Suprapubic skin (tissue), 4 donors: ENCODE measurements at regions not wholly inside any gene's neighbourhood (a gene's known extent, or its start where the extent isn't known, plus 50 kb on each side); places are given as distances from the start of the nearest gene placed in this dataset.

Experiments
- DNase-seq, 2 donors: peaks; one replicate each; pipeline ENCODE4 v3.0.0-alpha.2; 2019; ENCODE audit warnings: low spot score in 2 of 2
- H3K27ac ChIP-seq: fragments of 200-600 bp; sonication (generic); one replicate; pipeline ENCODE4 v1.5.1; 2019
- H3K27me3 ChIP-seq: fragments of 200-600 bp; sonication (generic); one replicate; pipeline ENCODE4 v1.5.1; 2019
- H3K36me3 ChIP-seq: fragments of 200-600 bp; sonication (generic); one replicate; pipeline ENCODE4 v1.5.1; 2019
- H3K4me1 ChIP-seq: fragments of 200-600 bp; sonication (generic); one replicate; pipeline ENCODE4 v1.5.1; 2019
- H3K4me3 ChIP-seq: fragments of 200-600 bp; sonication (generic); one replicate; pipeline ENCODE4 v1.5.1; 2019; ENCODE audit warnings: mild to moderate bottlenecking
- H3K9me3 ChIP-seq: fragments of 200-600 bp; sonication (generic); one replicate; pipeline ENCODE4 v1.5.1; 2019
- CTCF ChIP-seq, 2 donors: fragments of 200-600 bp in 1 of 2; fragments of 450-650 bp in 1 of 2; sonication (generic) in 1 of 2; IDR thresholded peaks; one replicate each; pipeline ENCODE4 v1.5.1; 2016 to 2019; ENCODE audit warnings: antibody characterized with exemption in 2 of 2, mild to moderate bottlenecking in 1 of 2, moderate library complexity in 1 of 2
- EP300 ChIP-seq: sonication (generic); formaldehyde crosslinking; IDR thresholded peaks from one replicate; pipeline ENCODE4 v1.6.1; 2017; ENCODE audit warnings: antibody characterized with exemption
- POLR2A ChIP-seq, 2 donors: fragments of 450-650 bp; IDR thresholded peaks; one replicate each; pipeline ENCODE4 v1.6.1; 2017; ENCODE audit warnings: antibody characterized with exemption in 2 of 2, mild to moderate bottlenecking in 2 of 2, moderate library complexity in 2 of 2
- POLR2AphosphoS5 ChIP-seq, 3 donors: sonication (generic); formaldehyde crosslinking; IDR thresholded peaks; one replicate each; pipeline ENCODE4 v1.6.1; 2017; ENCODE audit warnings: antibody characterized with exemption in 3 of 3
- WGBS: methylation state at CpG from one replicate; pipeline ENCODE4 v1.1.5; 2018; 5-methylcytosine and 5-hydroxymethylcytosine counted together

- Histone ChIP-seq H3K27ac (no peak overlapping the region), H3K4me1 (peaks cover 7% of the 10 kb centered on the region), H3K27me3 (no peaks in the 10 kb centered on the region), H3K9me3 (no peaks in the 10 kb centered on the region), H3K4me3 (no peak overlapping the region), H3K36me3 (no peaks in the 10 kb centered on the region)
- no peak for DNase-seq
- no peak for TF ChIP-seq POLR2A (IDR thresholded peaks at IDR 0.05)
- TF ChIP-seq EP300, result no peak
- TF ChIP-seq CTCF (IDR thresholded peaks at IDR 0.05), result no peak
- TF ChIP-seq POLR2AphosphoS5 (IDR thresholded peaks at IDR 0.05), result no peak
- WGBS, result 94% methylated on average over 4 of the region's 4 CpGs
Measured at GRCh38 chr7:25684360-25684759, 456.1 kb upstream of the NPVF start.

- H3K4me3 ChIP-seq, result no peak overlapping the region
- no peaks in the 10 kb centered on the region for H3K36me3 ChIP-seq
- no peak for DNase-seq
- no peak overlapping the region for H3K27ac ChIP-seq
- WGBS, result 55% methylated on average over 4 of the region's 4 CpGs
- no peaks in the 10 kb centered on the region for H3K9me3 ChIP-seq
- H3K27me3 ChIP-seq, result no peaks in the 10 kb centered on the region
- H3K4me1 ChIP-seq, result peaks cover 7% of the 10 kb centered on the region
- TF ChIP-seq POLR2A (IDR thresholded peaks at IDR 0.05) (no peak), POLR2AphosphoS5 (IDR thresholded peaks at IDR 0.05) (no peak), EP300 (no peak), CTCF (IDR thresholded peaks at IDR 0.05) (no peak)
Measured at GRCh38 chr7:25686493-25686892, 458.2 kb upstream of the NPVF start.

- Histone ChIP-seq H3K9me3 (no peaks in the 10 kb centered on the region), H3K4me3 (no peak overlapping the region), H3K36me3 (no peaks in the 10 kb centered on the region), H3K4me1 (no peaks in the 10 kb centered on the region), H3K27me3 (no peaks in the 10 kb centered on the region), H3K27ac (no peak overlapping the region)
- TF ChIP-seq POLR2AphosphoS5 (IDR thresholded peaks at IDR 0.05), result no peak
- no peak for TF ChIP-seq CTCF (IDR thresholded peaks at IDR 0.05)
- no peak for TF ChIP-seq EP300
- no peak for TF ChIP-seq POLR2A (IDR thresholded peaks at IDR 0.05)
- 73% methylated on average over 2 of the region's 2 CpGs for WGBS
- DNase-seq, result no peak
Measured at GRCh38 chr7:25694211-25694610, 457.8 kb upstream of the NFE2L3 start.

GRCh38 chr7:25694699-25695098 lies 457.3 kb upstream of the NFE2L3 start:
- Histone ChIP-seq H3K27me3 (no peaks in the 10 kb centered on the region), H3K36me3 (no peaks in the 10 kb centered on the region), H3K27ac (no peak overlapping the region), H3K4me1 (no peaks in the 10 kb centered on the region), H3K9me3 (no peaks in the 10 kb centered on the region), H3K4me3 (no peak overlapping the region)
- no peak for DNase-seq
- 76% methylated on average over 4 of the region's 4 CpGs for WGBS
- TF ChIP-seq POLR2AphosphoS5 (IDR thresholded peaks at IDR 0.05) (no peak), POLR2A (IDR thresholded peaks at IDR 0.05) (no peak), EP300 (no peak), CTCF (IDR thresholded peaks at IDR 0.05) (no peak)

- TF ChIP-seq CTCF (IDR thresholded peaks at IDR 0.05) (no peak), EP300 (no peak), POLR2A (IDR thresholded peaks at IDR 0.05) (no peak), POLR2AphosphoS5 (IDR thresholded peaks at IDR 0.05) (no peak)
- no peak for DNase-seq
- H3K27ac ChIP-seq, result no peak overlapping the region
Measured at GRCh38 chr7:25696571-25696970, 455.4 kb upstream of the NFE2L3 start.

More at GRCh38 chr7:25696571-25696970, 455.4 kb upstream of the NFE2L3 start:
- Histone ChIP-seq H3K27me3 (no peaks in the 10 kb centered on the region), H3K9me3 (no peaks in the 10 kb centered on the region), H3K4me1 (no peaks in the 10 kb centered on the region), H3K4me3 (no peak overlapping the region), H3K36me3 (no peaks in the 10 kb centered on the region)
- 98% methylated on average over 2 of the region's 2 CpGs for WGBS
